NCI-H345 (cell line): ENCODE measurements at regions not wholly inside any gene's neighbourhood (a gene's known extent, or its start where the extent isn't known, plus 50 kb on each side); places are given as distances from the start of the nearest gene placed in this dataset.

Source experiments
- DNase-seq: peaks from one replicate; lab custom pipeline; 2025; lab: John Stamatoyannopoulos, UW

DNA sequence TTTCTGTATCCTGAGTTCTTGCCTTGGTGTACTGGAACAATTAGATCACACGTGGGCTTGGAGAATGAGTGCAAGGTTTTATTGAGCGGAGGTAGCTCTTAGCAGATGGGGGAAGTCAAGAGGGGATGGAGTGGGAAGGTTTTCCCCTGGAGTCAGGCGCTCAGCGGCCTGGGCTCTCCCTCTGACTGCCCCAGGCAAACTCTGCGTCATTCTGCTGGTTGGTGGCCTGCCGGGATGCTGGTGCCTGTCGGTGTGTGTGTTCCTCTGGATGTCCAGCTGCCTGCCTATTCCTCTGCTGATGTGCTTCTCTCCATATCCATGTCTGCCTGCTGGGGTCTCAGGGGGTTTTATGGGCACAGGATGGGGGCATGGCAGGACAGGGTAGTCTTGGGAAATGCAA is 111.0 kb downstream of the TRIB2 start:
- no peak for DNase-seq

DNA sequence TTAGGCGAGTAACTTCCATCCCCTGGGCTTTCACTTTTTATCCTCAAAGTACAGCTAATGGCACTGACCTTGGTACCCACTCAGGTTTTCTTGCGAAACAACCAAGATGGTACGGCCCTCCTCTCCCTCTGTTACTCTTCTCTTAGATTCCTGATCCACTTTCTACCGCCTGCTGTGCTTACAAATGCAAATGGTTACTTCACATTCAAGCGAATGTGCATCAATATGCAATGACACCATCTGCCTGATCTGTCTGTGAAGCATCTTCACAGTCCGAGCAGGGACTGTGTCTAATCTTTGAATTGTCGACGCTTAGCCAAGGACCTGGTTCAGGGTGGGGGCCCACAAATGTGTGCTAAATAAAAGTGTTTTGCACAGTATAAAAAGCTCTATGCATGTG is 112.2 kb downstream of the TRIB2 start:
- no peak for DNase-seq

GRCh38 chr2:12831016-12831415 is 114.3 kb downstream of the TRIB2 start:
- DNase-seq: no peak

DNA sequence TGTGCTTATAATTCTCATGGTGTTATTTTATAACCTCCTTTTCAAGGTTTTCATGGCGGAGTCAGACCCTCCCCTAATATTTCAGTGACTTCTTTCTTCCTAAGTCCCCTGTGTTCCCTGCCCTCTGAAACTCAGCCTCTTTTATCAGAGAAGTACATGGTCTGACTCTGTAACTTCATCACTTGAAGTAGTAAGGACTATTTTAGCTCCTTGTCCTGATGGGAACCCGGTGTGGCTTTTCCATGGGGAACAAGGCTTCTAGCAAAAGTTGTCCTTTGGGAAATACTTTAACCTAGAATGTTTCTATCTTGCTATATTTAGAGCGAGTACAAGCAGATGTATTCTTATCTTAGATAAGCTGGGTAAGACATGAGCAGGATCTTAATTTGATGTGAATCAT is 117.5 kb downstream of the TRIB2 start:
- no peak for DNase-seq

- DNase-seq: no peak
These were observed 119.0 kb downstream of the TRIB2 start for GRCh38 chr2:12835733-12836132.

DNA sequence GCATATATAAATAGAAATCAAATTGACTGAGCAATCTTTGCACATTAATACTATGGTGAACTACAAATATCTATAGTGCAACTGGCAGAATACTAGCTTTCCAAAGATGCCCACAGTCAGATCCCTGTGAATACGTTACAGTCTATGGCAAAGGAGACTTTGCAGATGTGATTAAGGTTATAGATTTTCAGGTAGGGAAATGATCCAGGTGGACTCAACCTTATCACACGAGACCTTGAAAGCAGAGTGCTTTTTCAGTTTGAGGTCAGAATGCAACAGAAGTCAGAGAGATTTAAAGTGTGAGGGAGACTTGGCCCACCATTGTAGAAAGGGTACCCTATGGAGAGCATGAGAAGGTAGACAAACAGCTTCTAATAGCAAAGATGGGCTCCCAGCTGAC is 122.6 kb downstream of the TRIB2 start:
- no peak for DNase-seq

DNA sequence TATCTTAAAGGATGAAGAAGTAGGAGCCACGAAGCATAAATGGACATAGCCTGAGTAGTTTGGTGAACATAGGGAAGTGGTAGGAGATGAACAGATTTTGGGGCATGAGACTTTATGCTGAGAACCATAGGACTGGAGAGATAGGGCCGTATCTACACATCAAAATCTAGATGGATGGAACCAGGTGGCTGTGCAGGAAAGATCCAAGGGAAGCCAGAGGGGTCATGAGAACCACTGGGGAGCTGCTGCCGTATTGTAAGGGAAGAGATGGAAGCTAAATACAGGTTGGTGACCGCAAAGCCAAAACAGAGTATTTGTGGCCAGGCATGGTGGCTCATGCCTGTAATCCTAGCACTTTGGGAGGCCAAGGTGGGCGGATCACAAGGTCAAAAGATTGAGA is 124.3 kb downstream of the TRIB2 start:
- no peak for DNase-seq

DNA sequence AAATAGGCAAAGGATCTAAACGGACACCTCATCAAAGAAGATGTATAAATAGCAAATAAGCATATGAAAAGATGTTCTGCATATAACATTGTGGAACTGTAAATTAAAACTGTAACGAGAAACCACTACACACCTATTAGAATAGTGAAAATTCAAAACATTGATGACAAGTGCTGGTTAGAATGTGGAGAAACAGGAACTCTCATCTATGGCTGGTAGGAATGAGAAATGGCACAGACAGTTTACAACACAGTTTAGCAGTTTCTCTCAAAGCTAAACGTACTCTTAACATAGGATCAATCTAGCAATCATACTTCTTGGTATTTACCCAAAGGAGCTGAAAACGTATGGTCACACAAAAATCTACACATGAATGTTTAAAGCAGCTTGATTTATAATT is 126.2 kb downstream of the TRIB2 start:
- no peak for DNase-seq

GRCh38 chr2:12844511-12844910 is 127.8 kb downstream of the TRIB2 start:
- no peak for DNase-seq

GRCh38 chr2:12847694-12848575 is 131.2 kb downstream of the TRIB2 start:
- DNase-seq: no peak

DNA sequence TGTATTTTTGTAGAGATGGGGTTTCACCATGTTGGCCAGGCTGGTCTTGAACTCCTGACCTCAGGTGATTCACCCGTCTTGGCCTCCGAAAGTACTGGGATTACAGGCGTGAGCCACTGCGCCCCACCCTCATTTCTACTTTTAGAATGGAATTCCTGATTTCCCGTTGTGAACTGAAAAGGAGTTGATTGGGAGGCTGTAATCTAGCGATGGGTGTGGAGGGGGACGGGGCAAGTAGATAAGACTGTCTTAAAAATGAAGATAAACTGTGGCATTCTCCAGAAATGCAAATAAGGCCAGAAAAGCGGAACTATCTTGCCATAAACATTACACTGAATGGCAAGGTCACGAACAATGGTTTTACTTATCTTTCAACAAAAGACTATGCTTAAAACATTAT is 135.4 kb downstream of the TRIB2 start:
- DNase-seq: no peak

GRCh38 chr2:12854001-12854530 is 137.3 kb downstream of the TRIB2 start:
- no peak for DNase-seq

DNA sequence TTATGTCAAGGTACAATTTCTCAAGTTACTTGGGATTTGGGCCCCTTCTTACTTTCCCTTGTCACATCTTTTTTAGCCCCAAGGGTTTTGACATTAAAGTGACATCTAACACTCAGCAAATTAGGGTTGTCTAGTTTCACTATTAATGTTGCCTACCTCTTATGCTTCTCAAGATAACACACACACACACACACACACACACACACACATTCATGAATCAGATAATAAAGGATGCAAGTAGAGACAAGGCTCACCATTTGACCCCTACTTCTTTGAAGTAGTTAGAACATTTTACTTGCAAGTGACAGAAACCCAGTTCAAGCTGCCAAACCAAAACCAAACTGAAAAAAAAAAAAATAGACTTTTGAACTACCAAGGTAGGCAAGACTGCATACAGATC is 138.8 kb downstream of the TRIB2 start:
- no peak for DNase-seq

DNA sequence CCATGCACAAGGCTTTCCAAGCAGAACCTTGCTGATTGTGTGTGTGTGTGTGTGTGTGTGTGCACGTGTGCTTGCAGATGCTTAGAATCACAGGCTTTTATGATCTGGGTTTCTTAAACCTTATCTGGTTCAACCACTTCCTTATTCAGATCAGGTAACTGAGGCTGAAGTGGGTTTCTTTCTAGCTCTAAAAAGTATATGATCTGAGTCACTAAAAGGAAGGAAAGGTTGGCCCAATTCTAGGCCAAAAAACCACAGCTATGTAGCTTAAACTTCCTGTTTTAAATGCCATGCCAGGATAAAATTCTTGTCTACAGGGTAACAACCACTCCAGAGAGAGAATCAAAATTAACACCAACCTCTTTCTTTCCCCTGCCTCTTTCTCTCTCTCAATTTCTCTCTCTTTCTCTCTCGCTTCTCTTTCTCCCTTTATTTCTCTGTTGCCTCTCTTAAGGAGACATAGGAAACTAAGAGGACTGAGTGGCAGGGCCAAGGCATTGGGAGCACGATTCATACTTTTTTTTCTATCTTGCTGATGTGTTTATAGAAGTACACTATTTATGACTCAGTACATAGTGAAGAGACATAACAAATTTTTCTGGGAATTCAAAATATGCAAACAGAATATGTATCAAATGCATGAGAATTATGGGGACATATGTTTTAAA is 140.3 kb downstream of the TRIB2 start:
- DNase-seq: no peak

DNA sequence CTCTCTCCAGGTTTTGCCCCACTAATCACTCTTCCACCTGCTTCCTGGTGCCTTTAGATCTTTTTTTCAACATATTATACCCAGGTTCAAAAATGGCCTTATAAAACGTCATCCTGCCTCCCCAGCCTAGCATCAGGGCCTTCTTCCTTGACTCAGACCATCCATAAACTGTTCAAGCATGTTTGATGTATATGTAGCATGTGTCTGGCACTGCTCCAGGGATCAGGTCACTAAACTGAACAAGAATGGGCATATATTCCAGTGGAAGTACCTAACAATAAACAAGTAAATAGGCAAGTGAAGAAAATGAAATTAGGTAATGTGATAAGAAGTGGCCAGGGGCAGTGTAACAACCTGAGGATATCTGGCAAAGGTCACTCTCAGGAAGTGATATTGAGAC is 141.2 kb downstream of the TRIB2 start:
- no peak for DNase-seq

- DNase-seq: no peak
These were observed 142.1 kb downstream of the TRIB2 start for GRCh38 chr2:12858786-12859185.

DNA sequence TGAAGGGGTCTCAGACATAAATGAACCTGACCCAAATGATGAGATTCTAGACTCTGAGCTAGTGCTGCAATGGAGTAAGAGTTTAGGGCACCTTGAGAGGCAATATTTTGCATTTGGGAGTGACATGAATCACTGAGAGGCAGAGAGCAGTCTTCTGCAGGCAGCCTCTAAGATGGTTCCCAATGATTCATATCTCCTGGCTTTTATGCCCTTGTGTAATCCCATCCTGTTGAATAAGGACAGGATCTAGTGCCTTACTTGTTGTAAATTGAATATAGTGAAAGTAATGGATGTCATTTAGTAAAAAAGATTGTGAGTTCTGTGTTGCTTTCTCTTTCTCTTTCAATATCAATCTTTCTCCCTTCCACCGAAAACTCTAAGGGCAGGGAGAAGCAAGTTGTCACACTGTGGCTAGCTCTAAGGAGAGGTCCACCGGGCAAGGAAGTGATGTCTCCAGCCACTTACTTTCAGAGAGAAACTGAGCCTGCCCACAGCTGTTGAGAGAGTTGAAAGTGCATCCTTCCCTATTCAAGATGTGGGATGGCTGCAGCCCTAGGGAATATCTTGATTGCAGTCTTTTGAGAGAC is 144.7 kb downstream of the TRIB2 start:
- no peak for DNase-seq

GRCh38 chr2:12862541-12862940 is 145.8 kb downstream of the TRIB2 start:
- DNase-seq: no peak

DNA sequence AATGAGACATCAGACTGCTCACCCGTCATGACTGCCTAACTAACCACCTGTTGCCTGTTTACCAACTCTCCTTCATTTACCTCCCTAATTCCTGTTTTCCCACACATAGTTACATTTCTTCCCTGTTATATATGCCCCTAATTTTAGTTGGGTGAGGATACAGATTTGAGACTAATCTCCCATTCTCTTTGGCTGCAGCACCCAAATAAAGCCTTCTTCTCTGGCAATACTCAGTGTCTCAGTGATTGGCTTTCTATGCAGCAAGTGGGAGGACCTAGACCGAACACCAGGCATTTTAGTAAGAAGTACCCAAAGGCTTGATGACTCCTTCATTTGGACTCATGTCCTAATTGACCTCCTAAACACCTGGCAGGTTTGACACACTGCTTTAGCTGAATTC is 147.2 kb downstream of the TRIB2 start:
- DNase-seq: no peak

- DNase-seq: no peak
These were observed 151.0 kb downstream of the TRIB2 start for GRCh38 chr2:12867631-12868287.

GRCh38 chr2:12870692-12871091 is 154.0 kb downstream of the TRIB2 start:
- no peak for DNase-seq

DNA sequence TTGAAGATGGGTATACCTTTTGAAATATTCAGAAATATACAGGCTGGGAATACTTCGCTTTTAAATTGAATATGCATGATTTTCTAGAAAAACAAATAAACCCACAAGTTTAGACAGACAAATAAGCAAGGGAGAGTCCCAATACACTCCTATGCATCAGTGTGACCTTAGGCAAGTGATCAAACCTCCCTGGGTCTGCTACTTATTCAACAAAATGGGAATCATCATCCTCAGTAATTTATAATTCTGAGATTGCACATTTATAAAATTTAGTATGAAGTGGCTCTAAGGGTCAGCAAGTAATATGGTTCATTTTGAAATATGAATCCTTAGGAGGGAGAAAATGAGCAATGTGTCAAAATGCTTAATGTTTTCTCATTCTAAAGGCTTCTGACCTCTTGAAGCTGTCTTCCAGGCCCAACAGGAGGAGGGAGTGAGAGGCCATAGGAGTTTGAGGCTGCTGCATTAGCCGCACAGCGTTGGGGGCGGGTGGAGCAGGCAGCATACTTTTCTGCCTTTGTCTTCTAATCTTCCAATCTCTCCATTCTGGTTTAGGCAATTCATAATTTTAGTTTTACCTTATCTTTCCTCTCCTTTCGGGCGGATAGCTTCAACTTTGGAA is 155.1 kb downstream of the TRIB2 start:
- DNase-seq: no peak
